ENCODE measurements at regions not wholly inside any gene's neighbourhood (a gene's known extent, or its start where the extent isn't known, plus 50 kb on each side); places are given as distances from the start of the nearest gene placed in this dataset.

- no peak for TF ChIP-seq CTCF (conservative IDR thresholded peaks at IDR 0.05; ENCODE audit: low read length)
- TF ChIP-seq EZH2phosphoT487 (IDR thresholded peaks at IDR 0.05; ENCODE audit: borderline replicate concordance): no peak
Observed at GRCh38 chr20:11057624-11058023, 383.8 kb upstream of the JAG1 start.
